Ascending aorta (tissue), 2 donors: ENCODE measurements at regions not wholly inside any gene's neighbourhood (a gene's known extent, or its start where the extent isn't known, plus 50 kb on each side); places are given as distances from the start of the nearest gene placed in this dataset.

ENCODE experiments used
- DNase-seq, 2 donors: peaks; one replicate each; pipeline ENCODE4 v3.0.0-alpha.2; 2019; ENCODE audit warnings: low spot score in 2 of 2
- H3K27ac ChIP-seq, 2 donors: fragments of 200-600 bp; sonication (generic); one replicate each; pipeline ENCODE4 v1.5.1; 2016 to 2017; ENCODE audit warnings: mild to moderate bottlenecking in 1 of 2
- H3K27me3 ChIP-seq: fragments of 200-600 bp; sonication (generic); one replicate; pipeline ENCODE4 v1.5.1; 2017
- H3K36me3 ChIP-seq, 2 donors: fragments of 200-600 bp; sonication (generic); one replicate each; pipeline ENCODE4 v1.5.1; 2016
- H3K4me1 ChIP-seq, 2 donors: fragments of 200-600 bp; sonication (generic); one replicate each; pipeline ENCODE4 v1.5.1; 2016 to 2017; ENCODE audit warnings: mild to moderate bottlenecking in 1 of 2
- H3K4me3 ChIP-seq, 2 donors: fragments of 200-600 bp; sonication (generic); one replicate each; pipeline ENCODE4 v1.5.1; 2016 to 2017; ENCODE audit warnings: mild to moderate bottlenecking in 1 of 2
- H3K9me3 ChIP-seq, 2 donors: fragments of 200-600 bp; sonication (generic); one replicate each; pipeline ENCODE4 v1.5.1; 2016
- CTCF ChIP-seq, 3 experiments: fragments of 200-600 bp in 2 of 3; fragments of 450-650 bp in 1 of 3; sonication (generic) in 2 of 3; IDR thresholded peaks; one replicate each; pipeline ENCODE4 v1.5.1; 2016 to 2019; ENCODE audit warnings: antibody characterized with exemption in 3 of 3, mild to moderate bottlenecking in 1 of 3, moderate library complexity in 1 of 3
- intact Hi-C: fragments of 100-400 bp; cut with DNase I; formaldehyde crosslinking; loops from one replicate; pipeline ENCODE4 v1.15.1; 2023

- Histone ChIP-seq H3K9me3 (no peaks in the 10 kb centered on the region), H3K4me3 (no peak overlapping the region), H3K27ac (no peak overlapping the region), H3K36me3 (no peaks in the 10 kb centered on the region), H3K27me3 (no peaks in the 10 kb centered on the region), H3K4me1 (no peaks in the 10 kb centered on the region)
- TF ChIP-seq CTCF (IDR thresholded peaks at IDR 0.05) = no peak
- intact Hi-C loops = no loop called here
- DNase-seq = no peak
These were observed 123.8 kb upstream of the LIFR start for GRCh38 chr5:38680094-38680825.

GRCh38 chr5:38681029-38681706 lies 124.7 kb upstream of the LIFR start:
- DNase-seq = no peak
- no peak overlapping the region for H3K4me3 ChIP-seq
- no peak overlapping the region for H3K27ac ChIP-seq
- H3K4me1 ChIP-seq = no peaks in the 10 kb centered on the region
- H3K36me3 ChIP-seq = no peaks in the 10 kb centered on the region
- TF ChIP-seq CTCF (IDR thresholded peaks at IDR 0.05) = no peak
- H3K27me3 ChIP-seq = no peaks in the 10 kb centered on the region
- no peaks in the 10 kb centered on the region for H3K9me3 ChIP-seq
- intact Hi-C loops = no loop called here

GRCh38 chr5:38681966-38682365 lies 125.5 kb upstream of the LIFR start:
- Histone ChIP-seq H3K36me3 (no peaks in the 10 kb centered on the region), H3K4me1 (no peaks in the 10 kb centered on the region), H3K27ac (no peak overlapping the region), H3K27me3 (no peaks in the 10 kb centered on the region), H3K9me3 (no peaks in the 10 kb centered on the region), H3K4me3 (no peak overlapping the region)
- intact Hi-C loops = no loop called here
- TF ChIP-seq CTCF (IDR thresholded peaks at IDR 0.05) = no peak
- no peak for DNase-seq

GRCh38 chr5:38686658-38687057 lies 130.2 kb upstream of the LIFR start:
- DNase-seq = no peak
- no peak overlapping the region for H3K27ac ChIP-seq
- TF ChIP-seq CTCF (IDR thresholded peaks at IDR 0.05) = no peak

GRCh38 chr5:38692346-38692745 lies 135.9 kb upstream of the LIFR start:
- H3K9me3 ChIP-seq = no peaks in the 10 kb centered on the region
- no peak overlapping the region for H3K4me3 ChIP-seq
- intact Hi-C loops = no loop called here
- no peaks in the 10 kb centered on the region for H3K36me3 ChIP-seq
- DNase-seq = no peak
- no peak overlapping the region for H3K27ac ChIP-seq
- no peak for TF ChIP-seq CTCF (IDR thresholded peaks at IDR 0.05)
- H3K4me1 ChIP-seq = no peaks in the 10 kb centered on the region
- H3K27me3 ChIP-seq = no peaks in the 10 kb centered on the region

More at GRCh38 chr5:38686658-38687057, 130.2 kb upstream of the LIFR start:
- Histone ChIP-seq H3K36me3 (no peaks in the 10 kb centered on the region), H3K4me1 (no peaks in the 10 kb centered on the region), H3K9me3 (no peaks in the 10 kb centered on the region), H3K4me3 (no peak overlapping the region), H3K27me3 (no peaks in the 10 kb centered on the region)
- intact Hi-C loops = no loop called here
